Ovary (tissue), 7 donors: ENCODE measurements at regions not wholly inside any gene's neighbourhood (a gene's known extent, or its start where the extent isn't known, plus 50 kb on each side); places are given as distances from the start of the nearest gene placed in this dataset.

Experiments
- DNase-seq, 5 donors: peaks; one replicate each; pipeline ENCODE4 v3.0.0-alpha.2; 2019 to 2020
- H3K27ac ChIP-seq, 2 donors: fragments of 200-600 bp; one replicate each; pipeline versions ENCODE4 v1.5.1 to v1.8.0; 2019 to 2022
- H3K27me3 ChIP-seq: fragments of 200-600 bp; one replicate; pipeline ENCODE4 v1.8.0; 2022
- H3K36me3 ChIP-seq: fragments of 200-600 bp; sonication (generic); one replicate; pipeline ENCODE4 v1.5.1; 2019
- H3K4me1 ChIP-seq: one replicate; pipeline ENCODE4 v1.8.1; 2013; ENCODE audit warnings: mild to moderate bottlenecking, moderate library complexity; ENCODE audit not compliant: insufficient read depth
- H3K4me3 ChIP-seq: fragments of 200-600 bp; sonication (generic); one replicate; pipeline ENCODE4 v1.5.1; 2017
- H3K9me3 ChIP-seq, 2 donors: fragments of 200-600 bp in 1 of 2; sonication (generic) in 1 of 2; one replicate each; pipeline versions ENCODE4 v1.5.1 to v1.8.1; 2013 to 2019; ENCODE audit warnings: mild to moderate bottlenecking in 1 of 2, moderate library complexity in 1 of 2
- EP300 ChIP-seq: sonication (generic); formaldehyde crosslinking; IDR thresholded peaks from one replicate; pipeline ENCODE4 v1.6.1; 2017; ENCODE audit warnings: antibody characterized with exemption
- POLR2A ChIP-seq: fragments of 450-650 bp; IDR thresholded peaks from one replicate; pipeline ENCODE4 v1.6.1; 2017; ENCODE audit warnings: antibody characterized with exemption, mild to moderate bottlenecking, moderate library complexity
- WGBS, 3 donors: extraction: QIAGEN DNeasy Blood & Tissue Kit in 1 of 3; methylation state at CpG; one replicate each; pipeline versions ENCODE4 v1.1.5 to v1.1.7; 2013 to 2017; 5-methylcytosine and 5-hydroxymethylcytosine counted together
- intact Hi-C, 4 donors: fragments of 100-400 bp; cut with DNase I; formaldehyde crosslinking; loops; one replicate each; pipeline versions ENCODE4 v1.11.0 to v1.15.1; 2022 to 2023
- TF ChIP-seq, protein P1 (sequence below), 3 donors: fragments of 450-650 bp in 2 of 3; fragments of 200-600 bp in 1 of 3; IDR thresholded peaks; one replicate each; pipeline versions ENCODE4 v1.5.1 to v1.8.0; 2016 to 2022; ENCODE audit warnings: antibody characterized with exemption in 3 of 3, mild to moderate bottlenecking in 1 of 3
- donor health status: DM: no; HTN: no; CAD: no; lungs with moderate emphysema.
- donor health status: DM: no; HTN: no; CAD: no.
- donor health status: Bipolar disorder and iron deficiency.
- donor health status: DM: no; HTN: no; CAD: no.
- donor health status: DM: yes; HTN: yes; CAD: no.

DNA sequence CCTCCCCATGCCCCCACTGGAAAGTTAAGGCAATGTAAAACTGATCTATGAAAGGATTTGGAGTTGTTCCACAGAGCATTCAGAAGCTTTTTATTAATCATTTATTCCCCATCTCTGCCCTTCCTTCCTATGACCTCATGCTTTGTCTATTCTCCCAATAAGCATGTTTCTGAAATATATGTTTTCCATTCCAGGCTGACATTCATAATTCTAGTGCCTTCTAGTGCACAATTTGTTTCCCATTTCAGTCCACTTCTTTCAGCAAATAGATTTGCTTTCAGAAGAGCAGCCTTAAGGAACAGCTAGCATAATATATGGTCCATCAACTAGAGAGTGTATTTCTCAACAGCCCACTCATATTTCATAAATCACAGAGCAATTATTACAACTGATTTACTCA is 77.1 kb upstream of the ATXN3L start:
- H3K9me3 ChIP-seq = no peaks in the 10 kb centered on the region
- intact Hi-C loops = no loop called here
- no peak for DNase-seq
- no peak overlapping the region for H3K4me3 ChIP-seq
- no peak overlapping the region for H3K27ac ChIP-seq
- TF ChIP-seq POLR2A = no peak
- TF ChIP-seq, protein P1, sequence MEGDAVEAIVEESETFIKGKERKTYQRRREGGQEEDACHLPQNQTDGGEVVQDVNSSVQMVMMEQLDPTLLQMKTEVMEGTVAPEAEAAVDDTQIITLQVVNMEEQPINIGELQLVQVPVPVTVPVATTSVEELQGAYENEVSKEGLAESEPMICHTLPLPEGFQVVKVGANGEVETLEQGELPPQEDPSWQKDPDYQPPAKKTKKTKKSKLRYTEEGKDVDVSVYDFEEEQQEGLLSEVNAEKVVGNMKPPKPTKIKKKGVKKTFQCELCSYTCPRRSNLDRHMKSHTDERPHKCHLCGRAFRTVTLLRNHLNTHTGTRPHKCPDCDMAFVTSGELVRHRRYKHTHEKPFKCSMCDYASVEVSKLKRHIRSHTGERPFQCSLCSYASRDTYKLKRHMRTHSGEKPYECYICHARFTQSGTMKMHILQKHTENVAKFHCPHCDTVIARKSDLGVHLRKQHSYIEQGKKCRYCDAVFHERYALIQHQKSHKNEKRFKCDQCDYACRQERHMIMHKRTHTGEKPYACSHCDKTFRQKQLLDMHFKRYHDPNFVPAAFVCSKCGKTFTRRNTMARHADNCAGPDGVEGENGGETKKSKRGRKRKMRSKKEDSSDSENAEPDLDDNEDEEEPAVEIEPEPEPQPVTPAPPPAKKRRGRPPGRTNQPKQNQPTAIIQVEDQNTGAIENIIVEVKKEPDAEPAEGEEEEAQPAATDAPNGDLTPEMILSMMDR (IDR thresholded peaks at IDR 0.05) = no peak
- no peak for TF ChIP-seq EP300
- H3K27me3 ChIP-seq = no peaks in the 10 kb centered on the region
- H3K4me1 ChIP-seq = peaks cover 4% of the 10 kb centered on the region
- H3K36me3 ChIP-seq = no peaks in the 10 kb centered on the region

DNA sequence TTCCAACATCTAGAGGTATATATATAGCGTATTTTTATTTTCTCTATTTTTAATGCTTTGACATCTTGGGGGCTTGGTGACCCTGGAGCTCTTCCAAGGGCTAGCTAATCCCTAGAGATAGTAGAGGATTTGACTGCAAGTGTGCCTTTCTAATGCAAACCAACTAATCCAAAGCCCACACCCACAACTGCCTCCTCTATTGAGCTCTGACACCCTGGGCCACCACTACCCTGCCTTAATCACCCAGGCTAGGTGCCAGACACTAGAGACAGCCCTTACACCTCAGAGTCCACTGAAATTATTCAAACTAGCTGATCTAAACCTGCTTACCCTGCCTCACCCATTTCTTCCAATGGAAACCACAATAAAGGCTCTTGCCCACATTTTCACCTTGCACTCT is 69.6 kb upstream of the ATXN3L start:
- Histone ChIP-seq H3K27me3 (no peaks in the 10 kb centered on the region), H3K4me3 (no peak overlapping the region), H3K4me1 (no peaks in the 10 kb centered on the region), H3K36me3 (no peaks in the 10 kb centered on the region), H3K27ac (no peak overlapping the region), H3K9me3 (no peaks in the 10 kb centered on the region)
- 68 to 85% (median 78%) methylated on average over 1 of the region's 1 CpG for WGBS, 3 donors
- TF ChIP-seq POLR2A = no peak
- TF ChIP-seq EP300 = no peak
- TF ChIP-seq, protein P1 (IDR thresholded peaks at IDR 0.05) = no peak
- DNase-seq = no peak
- intact Hi-C loops = no loop called here

DNA sequence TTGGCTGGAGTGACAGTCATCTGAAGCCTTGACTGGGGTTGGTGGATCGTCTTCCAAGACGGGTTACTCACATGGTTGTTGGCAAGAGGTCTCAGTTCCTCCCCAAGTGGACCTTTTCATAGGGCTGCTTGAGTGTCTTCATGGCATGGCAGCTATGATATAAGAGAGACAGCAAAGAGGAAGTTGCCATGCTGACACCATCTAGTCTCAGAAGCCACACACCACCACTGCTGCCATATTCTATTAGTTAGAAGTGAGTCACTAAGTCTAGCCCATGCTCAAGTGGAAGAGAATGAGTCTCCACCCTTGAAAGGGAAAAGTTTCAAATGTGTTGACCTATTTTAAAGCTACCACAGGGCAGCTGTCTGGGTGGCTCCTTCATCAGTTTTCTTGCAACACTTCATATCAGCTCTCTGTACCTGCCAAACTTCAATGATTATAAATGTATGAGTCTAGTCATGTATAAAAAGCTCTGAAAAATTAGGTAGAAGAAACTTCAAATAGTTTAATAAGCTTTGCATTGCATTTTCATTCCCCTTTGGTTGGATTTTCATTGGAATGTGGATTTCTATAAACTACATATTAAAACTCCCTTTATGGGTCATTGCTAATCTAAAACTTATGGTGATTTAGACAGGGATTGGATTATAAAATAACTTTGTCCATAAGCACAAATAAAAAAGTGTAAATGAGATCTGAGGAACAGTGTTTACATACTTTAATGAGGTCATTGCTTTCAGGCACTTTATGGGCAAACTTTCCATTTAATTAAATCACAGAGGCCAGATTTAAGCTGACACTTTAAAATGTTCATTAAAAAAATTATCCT is 68.0 kb upstream of the ATXN3L start:
- Histone ChIP-seq H3K4me3 (no peak overlapping the region), H3K27ac (no peak overlapping the region), H3K4me1 (no peaks in the 10 kb centered on the region), H3K27me3 (no peaks in the 10 kb centered on the region), H3K9me3 (no peaks in the 10 kb centered on the region), H3K36me3 (no peaks in the 10 kb centered on the region)
- TF ChIP-seq, protein P1 (IDR thresholded peaks at IDR 0.05) = no peak
- no peak for TF ChIP-seq EP300
- no peak for TF ChIP-seq POLR2A
- 66 to 80% (median 70%) methylated on average over 2 of the region's 2 CpGs for WGBS, 3 donors
- intact Hi-C loops = no loop called here
- DNase-seq = no peak

DNA sequence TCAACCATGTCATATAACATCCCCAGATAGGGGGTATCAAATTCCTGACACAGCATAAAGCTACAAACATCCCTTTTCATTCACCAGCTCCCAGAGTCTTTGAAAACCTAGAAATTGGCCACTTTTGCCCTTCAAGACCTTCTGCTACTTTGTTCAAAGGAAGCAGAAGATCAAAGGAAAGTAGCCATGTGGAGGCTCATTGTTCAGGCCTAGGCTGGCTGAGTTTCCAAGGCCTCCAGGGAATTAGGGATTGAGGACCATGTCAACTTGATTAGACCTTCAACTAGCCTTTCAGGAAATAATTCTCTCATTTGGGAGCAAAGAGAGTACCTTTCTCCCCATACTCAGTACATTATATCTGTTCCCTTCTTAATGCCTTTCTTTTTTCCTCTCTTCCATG is 66.8 kb upstream of the ATXN3L start:
- DNase-seq = no peak
- TF ChIP-seq POLR2A = no peak
- no peak for TF ChIP-seq EP300
- TF ChIP-seq, protein P1 (IDR thresholded peaks at IDR 0.05) = no peak
- Histone ChIP-seq H3K36me3 (no peaks in the 10 kb centered on the region), H3K4me3 (no peak overlapping the region), H3K9me3 (no peaks in the 10 kb centered on the region), H3K4me1 (no peaks in the 10 kb centered on the region), H3K27me3 (no peaks in the 10 kb centered on the region), H3K27ac (no peak overlapping the region)
- intact Hi-C loops = no loop called here
